GM12891 (cell line): ENCODE measurements at regions not wholly inside any gene's neighbourhood (a gene's known extent, or its start where the extent isn't known, plus 50 kb on each side); places are given as distances from the start of the nearest gene placed in this dataset.

Experiments
- POLR2A ChIP-seq: IDR thresholded peaks from 2 replicates; pipeline ENCODE4 v1.6.1; 2011; ENCODE audit warnings: low read depth, low read length, control low read depth
- POLR2AphosphoS5 ChIP-seq: IDR thresholded peaks from 2 replicates; pipeline ENCODE4 v1.6.1; 2011; ENCODE audit warnings: low read depth, low read length, control low read depth
- TAF1 ChIP-seq: IDR thresholded peaks from 2 replicates; pipeline ENCODE4 v1.6.1; 2011; ENCODE audit warnings: low read depth, low read length, control low read depth

DNA sequence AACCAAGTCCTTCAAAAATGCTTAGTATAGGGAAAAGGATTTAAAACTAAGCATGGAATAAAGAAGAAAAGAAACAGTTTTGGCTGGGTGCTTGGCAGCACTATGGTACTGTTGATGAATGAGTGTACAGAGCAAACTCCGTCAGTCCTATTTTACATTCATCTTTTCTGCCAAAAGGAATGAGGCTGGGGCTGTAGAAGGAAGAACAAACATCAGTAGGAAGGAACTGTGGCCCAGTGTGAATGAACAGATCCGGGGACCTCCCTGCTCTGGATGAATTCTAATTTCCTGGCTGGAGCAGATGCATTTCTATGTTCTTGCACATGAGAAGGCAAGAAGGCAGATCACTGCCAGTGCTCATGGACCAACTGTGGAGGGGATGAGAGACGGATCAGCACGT lies 474.0 kb upstream of the MEIS1 start:
- TF ChIP-seq POLR2AphosphoS5: no peak
- TF ChIP-seq TAF1: no peak
- TF ChIP-seq POLR2A: no peak
